ENCODE measurements at regions not wholly inside any gene's neighbourhood (a gene's known extent, or its start where the extent isn't known, plus 50 kb on each side); places are given as distances from the start of the nearest gene placed in this dataset.

DNA sequence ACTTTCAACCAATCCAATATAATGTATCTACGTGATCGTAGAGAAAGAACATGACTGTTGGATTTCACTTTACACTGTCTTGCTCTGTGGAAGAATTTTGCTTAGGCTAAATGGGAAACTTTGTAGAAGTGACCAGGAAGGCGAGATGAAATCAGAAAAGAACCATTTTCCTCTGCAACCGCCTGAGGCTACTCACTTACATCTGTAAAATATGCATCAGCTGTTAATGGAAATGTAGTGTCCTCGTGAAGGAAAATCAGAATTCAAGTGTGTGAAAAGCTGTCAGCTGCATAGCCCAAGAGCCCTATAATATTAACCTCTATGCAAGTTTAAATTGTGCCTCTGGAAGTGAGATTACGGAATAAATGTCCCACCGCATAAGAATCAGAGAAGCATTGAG, 277.9 kb downstream of the C6orf118 start:
- Histone ChIP-seq H3K27me3 (no peaks in the 10 kb centered on the region), H3K4me3 (no peak overlapping the region), H3K27ac (no peak overlapping the region), H3K36me3 (no peaks in the 10 kb centered on the region), H3K9me3 (peaks cover 4% of the 10 kb centered on the region), H3K4me1 (no peaks in the 10 kb centered on the region)
- TF ChIP-seq EP300 (IDR thresholded peaks at IDR 0.05) (no peak), CTCF (IDR thresholded peaks at IDR 0.05) (no peak), POLR2AphosphoS5 (IDR thresholded peaks at IDR 0.05) (no peak), POLR2A (IDR thresholded peaks at IDR 0.05) (no peak)
- WGBS, result 42% methylated on average over 7 of the region's 7 CpGs
- no peak for DNase-seq (ENCODE audit: low spot score in 2 of 2)

DNA sequence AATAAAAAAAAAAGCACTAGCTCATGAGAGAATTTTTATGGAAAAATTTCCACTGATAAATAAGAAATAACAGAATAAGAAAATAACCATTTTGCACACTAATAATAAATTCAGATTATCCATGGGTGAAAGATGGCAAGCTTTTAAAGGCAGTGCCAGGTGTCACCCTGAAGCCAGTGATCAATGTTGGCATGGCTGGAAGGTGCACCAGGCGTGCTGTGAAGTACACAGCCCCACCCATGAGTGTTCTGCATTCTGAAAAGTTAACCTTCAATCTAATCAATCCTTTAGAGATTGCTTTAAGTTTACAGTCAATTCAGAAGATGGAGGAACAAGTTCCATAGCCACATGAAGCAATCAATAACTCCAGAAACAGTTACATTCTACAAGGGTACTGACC, 284.4 kb downstream of the C6orf118 start:
- TF ChIP-seq POLR2A (IDR thresholded peaks at IDR 0.05), result no peak
- TF ChIP-seq CTCF (IDR thresholded peaks at IDR 0.05), result no peak
- TF ChIP-seq POLR2AphosphoS5 (IDR thresholded peaks at IDR 0.05), result no peak
- Histone ChIP-seq H3K4me1 (no peaks in the 10 kb centered on the region), H3K9me3 (peaks cover 2% of the 10 kb centered on the region), H3K4me3 (no peak overlapping the region), H3K36me3 (no peaks in the 10 kb centered on the region), H3K27me3 (no peaks in the 10 kb centered on the region), H3K27ac (no peak overlapping the region)
- 20% methylated on average over 1 of the region's 1 CpG for WGBS
- no peak for DNase-seq (ENCODE audit: low spot score in 2 of 2)

DNA sequence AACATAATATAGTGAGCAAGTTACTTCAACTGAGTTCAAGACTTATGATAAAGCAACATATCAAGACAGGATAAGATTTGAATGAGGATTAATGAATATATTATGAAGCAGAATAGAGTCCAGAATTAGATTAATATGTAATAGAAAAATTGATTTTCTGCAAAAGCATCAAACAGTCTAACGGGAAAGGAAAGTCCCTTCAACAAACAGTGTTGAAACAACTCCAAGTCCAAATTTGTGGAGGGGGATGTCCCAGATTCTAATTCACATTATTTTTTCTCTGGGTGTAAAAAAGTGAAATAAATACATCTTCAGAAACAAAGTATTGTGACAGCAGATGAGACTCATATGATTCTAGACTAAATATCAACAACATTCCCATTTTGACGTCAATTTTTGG, 289.7 kb downstream of the C6orf118 start:
- no peaks in the 10 kb centered on the region for H3K4me1 ChIP-seq
- WGBS, result 82% methylated on average over 2 of the region's 2 CpGs
- no peaks in the 10 kb centered on the region for H3K36me3 ChIP-seq
- H3K27me3 ChIP-seq, result no peaks in the 10 kb centered on the region
- DNase-seq (ENCODE audit: low spot score in 2 of 2), result no peak
- no peak overlapping the region for H3K27ac ChIP-seq
- H3K4me3 ChIP-seq, result no peak overlapping the region
- TF ChIP-seq EP300 (IDR thresholded peaks at IDR 0.05) (no peak), POLR2AphosphoS5 (IDR thresholded peaks at IDR 0.05) (no peak), CTCF (IDR thresholded peaks at IDR 0.05) (no peak), POLR2A (IDR thresholded peaks at IDR 0.05) (no peak)
- peaks cover 2% of the 10 kb centered on the region for H3K9me3 ChIP-seq

GRCh38 chr6:165015676-165016075, 293.7 kb downstream of the C6orf118 start:
- Histone ChIP-seq H3K9me3 (no peaks in the 10 kb centered on the region), H3K27ac (no peak overlapping the region), H3K27me3 (no peaks in the 10 kb centered on the region), H3K36me3 (no peaks in the 10 kb centered on the region), H3K4me3 (no peak overlapping the region), H3K4me1 (no peaks in the 10 kb centered on the region)
- DNase-seq (ENCODE audit: low spot score in 2 of 2), result no peak
- TF ChIP-seq CTCF (IDR thresholded peaks at IDR 0.05), result no peak
- no peak for TF ChIP-seq POLR2A (IDR thresholded peaks at IDR 0.05)
- TF ChIP-seq EP300 (IDR thresholded peaks at IDR 0.05), result no peak
- no peak for TF ChIP-seq POLR2AphosphoS5 (IDR thresholded peaks at IDR 0.05)

GRCh38 chr6:165013701-165014100, 295.7 kb downstream of the C6orf118 start:
- H3K4me1 ChIP-seq, result no peaks in the 10 kb centered on the region

More at GRCh38 chr6:165013701-165014100, 295.7 kb downstream of the C6orf118 start:
- TF ChIP-seq EP300 (IDR thresholded peaks at IDR 0.05) (no peak), CTCF (IDR thresholded peaks at IDR 0.05) (no peak), POLR2A (IDR thresholded peaks at IDR 0.05) (no peak), POLR2AphosphoS5 (IDR thresholded peaks at IDR 0.05) (no peak)
- DNase-seq (ENCODE audit: low spot score in 2 of 2), result no peak
- Histone ChIP-seq H3K36me3 (no peaks in the 10 kb centered on the region), H3K27me3 (no peaks in the 10 kb centered on the region), H3K4me3 (no peak overlapping the region), H3K9me3 (no peaks in the 10 kb centered on the region), H3K27ac (no peak overlapping the region)
- 77% methylated on average over 3 of the region's 3 CpGs for WGBS
